K562 (cell line): ENCODE measurements at regions not wholly inside any gene's neighbourhood (a gene's known extent, or its start where the extent isn't known, plus 50 kb on each side); places are given as distances from the start of the nearest gene placed in this dataset.
"Not testable (repeated sequence)": the region's sequence is repeated elsewhere in the genome, so short reads cannot be mapped to it uniquely, and the experiment has no call there.

Source experiments
- ATAC-seq: fragments of 200-7000 bp; cut with Tn5 transposase; 3 replicates; pipeline ENCODE4 v1.9.1; 2020; ENCODE audit warnings: moderate library complexity
- BruUV-seq: library from RNA; stranded (reverse); fragments of 400-500 nt; replicated peaks from 2 replicates; lab custom pipeline; 2021; lab: Mats Ljungman, UMichigan
- CTCF ChIA-PET: fragments of 300-600 bp; formaldehyde crosslinking; extraction: SDS; loops from one replicate; lab custom pipeline; 2021; ENCODE audit warnings: low intra/inter-chr PET ratio; lab: Yijun Ruan, JAX
- POLR2A ChIA-PET: fragments of 300-600, 350-650 bp; sonication (Branson Sonifier 250); formaldehyde crosslinking; extraction: SDS; loops from one replicate; lab custom pipeline; 2021; ENCODE audit warnings: antibody characterized with exemption, inconsistent platforms; lab: Yijun Ruan, JAX
- DNase-seq, 4 experiments: peaks; one replicate each; pipeline versions ENCODE4 v3.0.0 to v3.0.0-alpha.2; 2011 to 2018; ENCODE audit warnings: low spot score in 3 of 4, mixed read lengths in 3 of 4; ENCODE audit errors: extremely low read depth in 1 of 4
- FAIRE-seq: peaks from 2 replicates; lab custom pipeline; 2011; peaks lifted over from hg19 to GRCh38; lab: Jason Lieb, UNC
- H2AFZ ChIP-seq: 2 replicates; pipeline ENCODE4 v1.6.0; 2011; ENCODE audit warnings: low read depth, low read length, control low read depth, inconsistent platforms
- H3K27ac ChIP-seq: fragments of 200-600 bp; 3 replicates; pipeline ENCODE4 v1.8.0; 2011; ENCODE audit warnings: low read depth, mild to moderate bottlenecking, control low read depth, inconsistent platforms, low read length, moderate library complexity, mixed read lengths; ENCODE audit errors: extremely low read depth
- H3K27me3 ChIP-seq, 2 experiments: fragments of 300-600 bp in 1 of 2; 2 replicates in 1 of 2; 3 replicates in 1 of 2; pipeline versions ENCODE4 v1.6.0 to v1.8.0; 2011; ENCODE audit warnings: inconsistent platforms in 2 of 2, low read length in 2 of 2, mild to moderate bottlenecking in 1 of 2, mixed read lengths in 1 of 2, moderate library complexity in 1 of 2; ENCODE audit not compliant: control insufficient read depth in 2 of 2, insufficient read depth in 2 of 2
- H3K36me3 ChIP-seq: fragments of 300-600 bp; 3 replicates; pipeline ENCODE4 v1.8.0; 2011; ENCODE audit warnings: mild to moderate bottlenecking, low read length, inconsistent platforms; ENCODE audit not compliant: control insufficient read depth, insufficient read depth
- H3K4me1 ChIP-seq, 2 experiments: fragments of 200-600 bp in 1 of 2; replicated peaks in 1 of 2; 2 replicates in 1 of 2; 3 replicates in 1 of 2; pipeline versions ENCODE4 v1.5.1 to v1.8.0; 2011; ENCODE audit warnings: inconsistent platforms in 2 of 2, low read length in 2 of 2, mild to moderate bottlenecking in 1 of 2, mixed read lengths in 1 of 2, moderate library complexity in 1 of 2; ENCODE audit not compliant: control insufficient read depth in 2 of 2, insufficient read depth in 2 of 2
- H3K4me2 ChIP-seq: 2 replicates; pipeline ENCODE4 v1.6.1; 2011; ENCODE audit warnings: low read length, control low read depth, inconsistent platforms, mixed read lengths; ENCODE audit not compliant: insufficient read depth
- H3K4me3 ChIP-seq: fragments of 200-600 bp; sonication (generic), shearing (Covaris generic); 2 replicates; pipeline ENCODE4 v1.5.1; 2016; ENCODE audit warnings: control low read depth, inconsistent platforms
- H3K79me2 ChIP-seq: fragments of 200-600 bp; 3 replicates; pipeline ENCODE4 v1.8.0; 2011; ENCODE audit warnings: low read length, inconsistent platforms; ENCODE audit not compliant: control insufficient read depth, insufficient read depth
- H3K9ac ChIP-seq, 2 experiments: 2 replicates each; pipeline versions ENCODE4 v1.6.0 to v1.6.1; 2011; ENCODE audit warnings: low read depth in 2 of 2, low read length in 2 of 2, control low read depth in 1 of 2, inconsistent platforms in 1 of 2, mild to moderate bottlenecking in 1 of 2, mixed read lengths in 1 of 2; ENCODE audit not compliant: insufficient read depth in 1 of 2
- H3K9me1 ChIP-seq: one replicate; pipeline ENCODE4 v1.6.0; 2011; ENCODE audit warnings: inconsistent platforms, mild to moderate bottlenecking, low read length, moderate library complexity; ENCODE audit not compliant: control insufficient read depth, insufficient read depth
- H3K9me3 ChIP-seq: replicated peaks from 2 replicates; pipeline ENCODE4 v1.5.1; 2011; ENCODE audit warnings: low read depth, low read length, inconsistent platforms; ENCODE audit not compliant: control insufficient read depth, insufficient read depth
- H4K20me1 ChIP-seq: replicated peaks from 2 replicates; pipeline ENCODE4 v1.6.1; 2011; ENCODE audit warnings: low read length, inconsistent platforms, mixed read lengths; ENCODE audit not compliant: control insufficient read depth, insufficient read depth
- ARID3A ChIP-seq: IDR thresholded peaks from 2 replicates; pipeline ENCODE4 v1.6.1; 2012; ENCODE audit warnings: low read depth, low read length, improper control_type of control experiment, borderline replicate concordance
- CBX1 ChIP-seq: sonication (generic); IDR thresholded peaks from 2 replicates; pipeline ENCODE4 v1.6.1; 2016; ENCODE audit warnings: antibody characterized with exemption, low read depth, mild to moderate bottlenecking
- FOXP4 ChIP-seq: sonication (generic); formaldehyde crosslinking; IDR thresholded peaks from 2 replicates; pipeline ENCODE4 v1.8.0; 2022; ENCODE audit warnings: mild to moderate bottlenecking, missing genetic modification reagents, borderline replicate concordance
- NFYB ChIP-seq: IDR thresholded peaks from 2 replicates; pipeline ENCODE4 v1.6.1; 2011; ENCODE audit warnings: mild to moderate bottlenecking, moderate library complexity; ENCODE audit not compliant: insufficient read length; ENCODE audit errors: extremely low read depth
- NR1H2 ChIP-seq: sonication (generic); formaldehyde crosslinking; IDR thresholded peaks from 2 replicates; pipeline ENCODE4 v1.4.0; 2020; ENCODE audit warnings: mild to moderate bottlenecking, missing genetic modification reagents
- NR2C1 ChIP-seq, 2 experiments: fragments of 450-650 bp; IDR thresholded peaks; 2 replicates each; pipeline ENCODE4 v1.6.1; 2017; ENCODE audit warnings: mild to moderate bottlenecking in 2 of 2, antibody characterized with exemption in 1 of 2, inconsistent platforms in 1 of 2, missing compliant biosample characterization in 1 of 2, missing genetic modification characterization in 1 of 2
- SRSF7 ChIP-seq: fragments of 200-400 bp; formaldehyde crosslinking; optimal IDR thresholded peaks from 2 replicates; pipeline ENCODE3; 2017; ENCODE audit warnings: mild to moderate bottlenecking, low read depth, low read length
- U2AF2 ChIP-seq: fragments of 200-400 bp; formaldehyde crosslinking; optimal IDR thresholded peaks from 2 replicates; pipeline ENCODE3; 2017; ENCODE audit warnings: low read depth, mild to moderate bottlenecking, low read length
- ZFP1 ChIP-seq: fragments of 450-650 bp; formaldehyde crosslinking; IDR thresholded peaks from 2 replicates; pipeline ENCODE4 v1.4.0; 2020; ENCODE audit warnings: mild to moderate bottlenecking, mixed read lengths
- ZNF253 ChIP-seq: fragments of 250-450 bp; sonication (Bioruptor Pico); conservative IDR thresholded peaks from 2 replicates; pipeline ENCODE4 v1.6.1; 2021; ENCODE audit warnings: mild to moderate bottlenecking
- ZNF444 ChIP-seq: fragments of 250-450 bp; sonication (Bioruptor Pico); IDR thresholded peaks from 2 replicates; pipeline ENCODE4 v1.4.0; 2020; ENCODE audit warnings: mild to moderate bottlenecking, moderate library complexity
- WGBS: fragments of 100-300 bp; shearing (Covaris generic); methylation state at CpG from one replicate; pipeline ENCODE4 v1.1.6; 2016; ENCODE audit warnings: low coverage, mixed read lengths; ENCODE audit not compliant: insufficient coverage; ENCODE audit errors: missing lambda C conversion rate; 5-methylcytosine and 5-hydroxymethylcytosine counted together
- in situ Hi-C: fragments of 300-500 bp; cut with MboI; formaldehyde crosslinking; loops from 4 replicates; pipeline ENCODE4 v1.15.0; 2018; ENCODE audit warnings: inconsistent platforms, mixed read lengths
- intact Hi-C: fragments of 100-400 bp; cut with micrococcal nuclease; formaldehyde crosslinking; loops from 2 replicates; pipeline ENCODE4 v1.14.2; 2022

GRCh38 chr11:42786981-42787380 lies 524.8 kb upstream of the API5 start:
- H3K79me2 ChIP-seq, result no peaks in the 10 kb centered on the region
- H3K9me3 ChIP-seq, result no peaks in the 10 kb centered on the region
- H3K9me1 ChIP-seq, result no peaks in the 10 kb centered on the region
- in situ Hi-C loops, result no loop called here
- no peak for TF ChIP-seq FOXP4 (CRISPR knock-in tag)
- no peak for TF ChIP-seq U2AF2
- TF ChIP-seq NR2C1 (IDR thresholded peaks at IDR 0.05), result no peak
- TF ChIP-seq NR2C1 (tag; IDR thresholded peaks at IDR 0.05), result no peak
- TF ChIP-seq NR1H2 (CRISPR knock-in tag), result no peak
- TF ChIP-seq ZFP1 (CRISPR knock-in tag), result no peak
- no peak for TF ChIP-seq ZNF253 (CRISPR knock-in tag)
- no peak for TF ChIP-seq ZNF444 (CRISPR knock-in tag)
- TF ChIP-seq NFYB, result no peak
- no peak for TF ChIP-seq SRSF7
- no peak for TF ChIP-seq CBX1
- TF ChIP-seq ARID3A, result no peak
- no peak overlapping the region for H3K4me3 ChIP-seq
- intact Hi-C loops, result no loop called here
- no peaks in the 10 kb centered on the region for H3K27me3 ChIP-seq
- no peaks in the 10 kb centered on the region for H3K4me1 ChIP-seq
- CTCF ChIA-PET, result no interaction called here
- H2AFZ ChIP-seq, result no peak overlapping the region
- FAIRE-seq (no peak), DNase-seq (no peak), ATAC-seq (no peak)
- no TSS peak for BruUV-seq
- no peak overlapping the region for H3K4me2 ChIP-seq
- 0% methylated on average over 1 of the region's 1 CpG for WGBS
- H4K20me1 ChIP-seq, result no peaks in the 10 kb centered on the region
- POLR2A ChIA-PET, result no interaction called here
- H3K36me3 ChIP-seq, result no peaks in the 10 kb centered on the region
- no peak overlapping the region for H3K9ac ChIP-seq
- H3K27ac ChIP-seq, result no peak overlapping the region

GRCh38 chr11:42795483-42795882 lies 516.3 kb upstream of the API5 start:
- H3K4me1 ChIP-seq, H3K9me1 ChIP-seq, H3K27me3 ChIP-seq, in situ Hi-C loops, CTCF ChIA-PET, H3K9ac ChIP-seq, H3K9me3 ChIP-seq, H3K4me2 ChIP-seq, H4K20me1 ChIP-seq, DNase-seq, H3K27ac ChIP-seq, POLR2A ChIA-PET, BruUV-seq, H3K36me3 ChIP-seq, FAIRE-seq, H3K4me3 ChIP-seq, H2AFZ ChIP-seq, ATAC-seq, intact Hi-C loops, H3K79me2 ChIP-seq: not testable (repeated sequence)
- 3% methylated on average over 2 of the region's 2 CpGs for WGBS
